ENCODE measurements at regions not wholly inside any gene's neighbourhood (a gene's known extent, or its start where the extent isn't known, plus 50 kb on each side); places are given as distances from the start of the nearest gene placed in this dataset.

GRCh38 chr20:17129089-17129488 lies 97.8 kb upstream of the PCSK2 start:
- no peak for DNase-seq (ENCODE audit: low read depth in 1 of 2, low spot score in 1 of 2)
- in situ Hi-C loops (cut with HindIII; ENCODE audit: low pct_unique_long_range_greater_than_20kb, low sequenced_read_pairs), result no loop called here
- TF ChIP-seq JUND (IDR thresholded peaks at IDR 0.05; ENCODE audit: low read depth), result no peak

- TF ChIP-seq JUND (IDR thresholded peaks at IDR 0.05; ENCODE audit: low read depth), result no peak
- in situ Hi-C loops (cut with HindIII; ENCODE audit: low pct_unique_long_range_greater_than_20kb, low sequenced_read_pairs), result no loop called here
- DNase-seq (ENCODE audit: low read depth in 1 of 2, low spot score in 1 of 2), result no peak
Observed at GRCh38 chr20:17137692-17138091, 89.1 kb upstream of the PCSK2 start.

- DNase-seq (ENCODE audit: low read depth in 1 of 2, low spot score in 1 of 2), result no peak
- TF ChIP-seq JUND (IDR thresholded peaks at IDR 0.05; ENCODE audit: low read depth), result no peak
- in situ Hi-C loops (cut with HindIII; ENCODE audit: low pct_unique_long_range_greater_than_20kb, low sequenced_read_pairs), result no loop called here
Observed at GRCh38 chr20:17138237-17138636, 88.6 kb upstream of the PCSK2 start.

- DNase-seq (ENCODE audit: low read depth in 1 of 2, low spot score in 1 of 2), result no peak
- TF ChIP-seq JUND (IDR thresholded peaks at IDR 0.05; ENCODE audit: low read depth), result no peak
- in situ Hi-C loops (cut with HindIII; ENCODE audit: low pct_unique_long_range_greater_than_20kb, low sequenced_read_pairs), result no loop called here
Observed at GRCh38 chr20:17140894-17141293, 85.9 kb upstream of the PCSK2 start.

GRCh38 chr20:17141568-17141967 lies 85.3 kb upstream of the PCSK2 start:
- TF ChIP-seq JUND (IDR thresholded peaks at IDR 0.05; ENCODE audit: low read depth), result no peak
- in situ Hi-C loops (cut with HindIII; ENCODE audit: low pct_unique_long_range_greater_than_20kb, low sequenced_read_pairs), result no loop called here
- no peak for DNase-seq (ENCODE audit: low read depth in 1 of 2, low spot score in 1 of 2)

- no peak for TF ChIP-seq JUND (IDR thresholded peaks at IDR 0.05; ENCODE audit: low read depth)
- in situ Hi-C loops (cut with HindIII; ENCODE audit: low pct_unique_long_range_greater_than_20kb, low sequenced_read_pairs), result no loop called here
Observed at GRCh38 chr20:17142666-17143065, 84.2 kb upstream of the PCSK2 start.

GRCh38 chr20:17150858-17151257 lies 76.0 kb upstream of the PCSK2 start:
- in situ Hi-C loops (cut with HindIII; ENCODE audit: low pct_unique_long_range_greater_than_20kb, low sequenced_read_pairs), result no loop called here
- TF ChIP-seq JUND (IDR thresholded peaks at IDR 0.05; ENCODE audit: low read depth), result no peak
- DNase-seq (ENCODE audit: low read depth in 1 of 2, low spot score in 1 of 2), result no peak

More at GRCh38 chr20:17142666-17143065, 84.2 kb upstream of the PCSK2 start:
- no peak for DNase-seq (ENCODE audit: low read depth in 1 of 2, low spot score in 1 of 2)

- in situ Hi-C loops (cut with HindIII; ENCODE audit: low pct_unique_long_range_greater_than_20kb, low sequenced_read_pairs), result no loop called here
- no peak for TF ChIP-seq JUND (IDR thresholded peaks at IDR 0.05; ENCODE audit: low read depth)
- DNase-seq (ENCODE audit: low read depth in 1 of 2, low spot score in 1 of 2), result no peak
Observed at GRCh38 chr20:17155401-17155800, 71.4 kb upstream of the PCSK2 start.

- in situ Hi-C loops (cut with HindIII; ENCODE audit: low pct_unique_long_range_greater_than_20kb, low sequenced_read_pairs), result no loop called here
- DNase-seq (ENCODE audit: low read depth in 1 of 2, low spot score in 1 of 2), result no peak
- no peak for TF ChIP-seq JUND (IDR thresholded peaks at IDR 0.05; ENCODE audit: low read depth)
Observed at GRCh38 chr20:17158701-17159100, 68.1 kb upstream of the PCSK2 start.

GRCh38 chr20:17161673-17162481 lies 65.0 kb upstream of the PCSK2 start:
- no peak for TF ChIP-seq JUND (IDR thresholded peaks at IDR 0.05; ENCODE audit: low read depth)
- in situ Hi-C loops (cut with HindIII; ENCODE audit: low pct_unique_long_range_greater_than_20kb, low sequenced_read_pairs), result no loop called here
- no peak for DNase-seq (ENCODE audit: low read depth in 1 of 2, low spot score in 1 of 2)

GRCh38 chr20:17168026-17168612 lies 58.7 kb upstream of the PCSK2 start:
- TF ChIP-seq JUND (IDR thresholded peaks at IDR 0.05; ENCODE audit: low read depth), result no peak
- DNase-seq (ENCODE audit: low read depth in 1 of 2, low spot score in 1 of 2), result no peak
- in situ Hi-C loops (cut with HindIII; ENCODE audit: low pct_unique_long_range_greater_than_20kb, low sequenced_read_pairs), result no loop called here

GRCh38 chr20:17169585-17170136 lies 57.2 kb upstream of the PCSK2 start:
- in situ Hi-C loops (cut with HindIII; ENCODE audit: low pct_unique_long_range_greater_than_20kb, low sequenced_read_pairs), result no loop called here
- no peak for DNase-seq (ENCODE audit: low read depth in 1 of 2, low spot score in 1 of 2)
- TF ChIP-seq JUND (IDR thresholded peaks at IDR 0.05; ENCODE audit: low read depth), result no peak

GRCh38 chr20:17171746-17172280 lies 55.0 kb upstream of the PCSK2 start:
- peak in 1 of 2 experiments; percentile 11 for DNase-seq (ENCODE audit: low read depth in 1 of 2, low spot score in 1 of 2)
- TF ChIP-seq JUND (IDR thresholded peaks at IDR 0.05; ENCODE audit: low read depth), result no peak
- in situ Hi-C loops (cut with HindIII; ENCODE audit: low pct_unique_long_range_greater_than_20kb, low sequenced_read_pairs), result no loop called here
